AG09309 (cell line): ENCODE measurements at regions not wholly inside any gene's neighbourhood (a gene's known extent, or its start where the extent isn't known, plus 50 kb on each side); places are given as distances from the start of the nearest gene placed in this dataset.

ENCODE experiments used
- DNase-seq: peaks from one replicate; pipeline ENCODE4 v3.0.0-alpha.2; 2010; ENCODE audit warnings: low read depth
- H3K4me3 ChIP-seq: 2 replicates; pipeline ENCODE4 v1.5.1; 2011; ENCODE audit warnings: mild to moderate bottlenecking, low read depth, low read length, moderate library complexity; ENCODE audit not compliant: control insufficient read depth
- TF ChIP-seq, protein P1 (sequence below): IDR thresholded peaks from 2 replicates; pipeline ENCODE4 v1.5.1; 2011; ENCODE audit warnings: mild to moderate bottlenecking, low read depth, low read length, inconsistent platforms; ENCODE audit not compliant: insufficient read depth, control insufficient read depth; ENCODE audit errors: missing control alignments

DNA sequence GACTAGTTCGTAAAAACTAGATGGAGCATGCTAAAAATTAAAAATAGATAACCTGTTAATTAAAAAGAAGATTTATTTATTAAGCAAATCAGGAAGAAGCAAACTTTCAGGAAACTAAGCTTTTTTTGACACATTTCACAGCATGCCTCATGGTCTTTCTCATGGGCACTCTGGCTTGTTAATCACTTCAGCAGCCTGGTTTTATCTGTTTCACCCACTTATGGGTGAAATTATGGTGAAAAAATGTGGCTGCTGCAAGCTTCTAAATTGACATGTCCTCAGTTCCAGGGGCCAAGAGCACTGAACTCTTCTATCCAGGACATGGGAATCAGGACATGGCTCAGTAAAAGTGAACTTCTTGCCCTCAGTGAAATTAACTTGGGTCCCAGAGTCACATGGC lies 468.6 kb upstream of the SYT1 start:
- TF ChIP-seq, protein P1, sequence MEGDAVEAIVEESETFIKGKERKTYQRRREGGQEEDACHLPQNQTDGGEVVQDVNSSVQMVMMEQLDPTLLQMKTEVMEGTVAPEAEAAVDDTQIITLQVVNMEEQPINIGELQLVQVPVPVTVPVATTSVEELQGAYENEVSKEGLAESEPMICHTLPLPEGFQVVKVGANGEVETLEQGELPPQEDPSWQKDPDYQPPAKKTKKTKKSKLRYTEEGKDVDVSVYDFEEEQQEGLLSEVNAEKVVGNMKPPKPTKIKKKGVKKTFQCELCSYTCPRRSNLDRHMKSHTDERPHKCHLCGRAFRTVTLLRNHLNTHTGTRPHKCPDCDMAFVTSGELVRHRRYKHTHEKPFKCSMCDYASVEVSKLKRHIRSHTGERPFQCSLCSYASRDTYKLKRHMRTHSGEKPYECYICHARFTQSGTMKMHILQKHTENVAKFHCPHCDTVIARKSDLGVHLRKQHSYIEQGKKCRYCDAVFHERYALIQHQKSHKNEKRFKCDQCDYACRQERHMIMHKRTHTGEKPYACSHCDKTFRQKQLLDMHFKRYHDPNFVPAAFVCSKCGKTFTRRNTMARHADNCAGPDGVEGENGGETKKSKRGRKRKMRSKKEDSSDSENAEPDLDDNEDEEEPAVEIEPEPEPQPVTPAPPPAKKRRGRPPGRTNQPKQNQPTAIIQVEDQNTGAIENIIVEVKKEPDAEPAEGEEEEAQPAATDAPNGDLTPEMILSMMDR: no peak
- H3K4me3 ChIP-seq: no peak overlapping the region
- DNase-seq: no peak

DNA sequence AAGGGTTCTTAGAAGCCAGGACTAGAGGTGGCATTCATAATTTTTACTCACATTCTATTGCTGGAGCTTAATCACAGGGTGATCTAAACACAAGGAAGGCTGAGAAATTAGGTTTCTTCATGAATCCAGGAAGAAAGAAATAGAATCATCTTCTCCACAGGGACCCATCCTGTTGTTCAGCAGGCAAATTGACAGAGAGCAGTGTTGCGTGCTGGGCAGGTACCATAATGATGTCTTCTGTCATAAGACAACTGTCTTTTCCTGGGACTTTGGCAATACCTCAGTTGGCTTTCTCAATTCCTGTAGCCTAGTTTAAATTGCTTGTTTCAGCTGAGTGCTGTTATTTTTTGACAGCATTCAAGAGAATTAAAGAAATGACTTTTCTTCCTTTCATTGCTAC lies 468.0 kb upstream of the SYT1 start:
- TF ChIP-seq, protein P1: no peak
- H3K4me3 ChIP-seq: no peak overlapping the region
- no peak for DNase-seq

DNA sequence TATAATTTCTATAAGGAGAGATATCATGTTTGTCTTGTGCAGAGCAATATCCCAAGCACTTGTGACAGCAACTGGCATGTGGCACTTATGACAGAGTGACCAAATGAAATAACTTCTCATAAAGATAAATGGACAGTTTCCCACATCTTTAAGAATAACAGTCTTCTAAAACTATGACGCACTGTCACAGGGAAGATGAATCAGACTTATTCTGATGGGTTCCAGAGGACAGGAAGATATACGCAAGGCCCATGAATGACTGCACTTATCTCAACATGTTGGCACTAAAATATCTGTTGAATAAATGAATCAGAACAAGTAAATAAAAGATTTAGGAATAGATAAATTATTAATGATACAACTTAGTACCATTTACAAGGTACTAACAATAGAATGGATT lies 465.8 kb upstream of the SYT1 start:
- no peak overlapping the region for H3K4me3 ChIP-seq
- no peak for DNase-seq
- TF ChIP-seq, protein P1: no peak

DNA sequence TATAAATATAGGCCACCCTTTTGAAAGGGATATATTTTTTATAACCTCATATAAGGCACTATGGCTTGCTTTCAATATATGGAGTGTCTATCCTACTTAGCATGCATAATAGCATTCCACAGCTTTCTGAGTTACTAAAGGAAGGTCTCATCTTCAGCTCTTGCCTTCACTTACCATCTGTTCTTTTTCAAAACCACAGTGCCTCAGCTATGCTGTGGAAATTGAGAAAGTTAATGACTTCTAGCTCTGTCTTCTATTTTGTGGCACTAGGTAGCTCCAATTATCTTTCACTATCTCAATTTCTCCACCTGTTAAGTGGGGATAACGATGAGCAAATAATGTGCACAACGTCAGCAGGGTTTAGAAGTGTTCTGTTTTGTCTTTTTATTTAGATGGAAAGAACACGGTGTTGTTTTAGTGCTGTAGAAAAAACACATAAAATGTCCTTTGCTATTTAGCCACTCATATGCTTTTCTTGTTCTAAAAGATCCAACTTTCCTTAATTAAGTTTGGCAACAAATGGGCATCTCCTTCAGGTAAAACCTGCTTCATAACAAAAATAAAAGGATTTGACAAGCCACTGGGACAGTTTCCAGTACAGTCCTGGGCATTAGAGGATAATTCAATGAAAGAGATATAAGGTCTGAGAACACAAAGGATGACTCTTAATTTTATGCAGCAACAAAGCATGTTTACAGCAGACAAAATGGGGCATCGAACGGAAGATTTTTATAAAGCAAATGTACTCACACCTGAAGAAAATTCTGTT lies 462.0 kb upstream of the SYT1 start:
- no peak for DNase-seq
- no peak overlapping the region for H3K4me3 ChIP-seq
- TF ChIP-seq, protein P1: no peak

DNA sequence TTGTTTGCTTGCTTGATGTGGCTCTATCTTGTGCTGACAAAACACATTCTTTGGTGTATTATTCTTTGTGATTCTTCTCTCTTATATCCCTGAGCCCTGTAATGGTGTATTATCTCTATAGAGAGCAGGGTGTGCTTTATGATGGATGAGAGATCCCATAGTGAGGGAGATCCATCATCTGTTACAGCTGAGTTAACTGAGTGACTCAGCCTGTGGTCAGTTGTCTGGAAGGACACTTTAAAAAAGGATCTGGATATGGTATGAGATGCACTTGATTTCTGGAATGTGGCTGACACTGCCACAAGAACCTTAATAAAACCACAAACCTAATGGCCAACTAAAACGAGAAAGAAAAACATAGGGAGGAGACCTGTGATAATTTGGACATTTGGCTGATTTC lies 461.4 kb upstream of the SYT1 start:
- no peak overlapping the region for H3K4me3 ChIP-seq
- TF ChIP-seq, protein P1: no peak
- DNase-seq: peak; percentile 23

DNA sequence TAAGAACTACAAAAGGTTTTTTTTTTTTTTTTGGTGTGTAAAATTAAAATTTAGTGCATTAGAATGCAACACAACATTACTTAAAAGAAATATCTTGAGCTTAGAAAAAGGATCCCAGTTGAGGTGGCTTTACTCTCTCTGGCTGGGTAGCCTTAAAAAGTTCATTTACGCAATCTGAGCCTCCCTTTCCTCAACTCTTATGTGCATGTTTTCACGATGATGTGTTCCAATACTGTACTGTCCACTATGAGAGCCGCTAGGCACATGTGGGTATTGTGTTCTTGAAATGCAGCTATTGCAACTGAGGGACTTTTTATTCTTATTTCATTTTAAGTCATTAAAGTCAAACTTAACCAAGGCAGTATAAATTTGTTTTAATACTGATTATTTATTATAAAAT lies 460.9 kb upstream of the SYT1 start:
- peak; percentile 33 for DNase-seq

More for the DNA sequence above, 460.9 kb upstream of the SYT1 start:
- H3K4me3 ChIP-seq: no peak overlapping the region
- TF ChIP-seq, protein P1: no peak
